ENCODE measurements at regions not wholly inside any gene's neighbourhood (a gene's known extent, or its start where the extent isn't known, plus 50 kb on each side); places are given as distances from the start of the nearest gene placed in this dataset.
"Not testable (repeated sequence)": the region's sequence is repeated elsewhere in the genome, so short reads cannot be mapped to it uniquely, and the experiment has no call there.

GRCh38 chr7:91355695-91356435 is 91.6 kb downstream of the FZD1 start:
- WGBS (ENCODE audit: insufficient coverage, low lambda C conversion rate): no CpG with 5 or more reads among the region's 7 CpGs
- Histone ChIP-seq H3K9me3 (ENCODE audit: control insufficient read depth, low read depth, low read length) (no peaks in the 10 kb centered on the region), H3K4me1 (ENCODE audit: control insufficient read depth, insufficient read depth, low read length) (no peaks in the 10 kb centered on the region), H3K27me3 (ENCODE audit: control insufficient read depth, insufficient read depth, low read length) (no peaks in the 10 kb centered on the region), H3K27ac (ENCODE audit: low read length) (no peak overlapping the region), H3K36me3 (ENCODE audit: control insufficient read depth, insufficient read depth, low read length) (no peaks in the 10 kb centered on the region), H3K4me3 (ENCODE audit: low read length) (no peak overlapping the region)
- DNase-seq: no peak

- H3K4me3 ChIP-seq (ENCODE audit: low read length): no peak overlapping the region
- no peaks in the 10 kb centered on the region for H3K4me1 ChIP-seq (ENCODE audit: control insufficient read depth, insufficient read depth, low read length)
- no peaks in the 10 kb centered on the region for H3K9me3 ChIP-seq (ENCODE audit: control insufficient read depth, low read depth, low read length)
- DNase-seq: no peak
- no peak overlapping the region for H3K27ac ChIP-seq (ENCODE audit: low read length)
- H3K27me3 ChIP-seq (ENCODE audit: control insufficient read depth, insufficient read depth, low read length): no peaks in the 10 kb centered on the region
- H3K36me3 ChIP-seq (ENCODE audit: control insufficient read depth, insufficient read depth, low read length): no peaks in the 10 kb centered on the region
Measured at GRCh38 chr7:91356915-91357314, 92.7 kb downstream of the FZD1 start.

- Histone ChIP-seq H3K36me3 (ENCODE audit: control insufficient read depth, insufficient read depth, low read length) (no peaks in the 10 kb centered on the region), H3K9me3 (ENCODE audit: control insufficient read depth, low read depth, low read length) (no peaks in the 10 kb centered on the region), H3K27ac (ENCODE audit: low read length) (no peak overlapping the region), H3K4me3 (ENCODE audit: low read length) (no peak overlapping the region), H3K27me3 (ENCODE audit: control insufficient read depth, insufficient read depth, low read length) (no peaks in the 10 kb centered on the region), H3K4me1 (ENCODE audit: control insufficient read depth, insufficient read depth, low read length) (no peaks in the 10 kb centered on the region)
- DNase-seq: no peak
- no CpG with 5 or more reads among the region's 1 CpG for WGBS (ENCODE audit: insufficient coverage, low lambda C conversion rate)
Measured at GRCh38 chr7:91357379-91357778, 93.1 kb downstream of the FZD1 start.

DNA sequence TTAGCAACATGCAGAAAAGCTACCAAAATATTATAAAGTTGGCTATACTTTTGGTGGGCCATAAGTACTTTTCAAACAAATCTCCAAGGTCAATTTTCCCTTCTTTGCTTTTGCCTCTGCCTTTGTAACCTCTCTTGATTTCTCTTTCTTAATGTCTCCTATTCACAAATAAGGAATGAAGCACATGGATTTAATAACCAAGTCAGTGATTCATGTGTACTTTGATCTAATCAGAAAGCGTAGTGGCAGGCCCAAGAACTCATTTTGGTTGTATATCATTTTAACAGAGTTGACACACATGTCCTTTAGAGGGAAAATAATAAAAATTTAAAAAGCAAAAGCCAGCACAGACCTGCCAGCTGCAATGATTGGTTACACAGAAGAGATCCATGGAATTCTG is 93.7 kb downstream of the FZD1 start:
- WGBS (ENCODE audit: insufficient coverage, low lambda C conversion rate): no CpG with 5 or more reads among the region's 1 CpG
- Histone ChIP-seq H3K4me1 (ENCODE audit: control insufficient read depth, insufficient read depth, low read length) (no peaks in the 10 kb centered on the region), H3K9me3 (ENCODE audit: control insufficient read depth, low read depth, low read length) (no peaks in the 10 kb centered on the region), H3K36me3 (ENCODE audit: control insufficient read depth, insufficient read depth, low read length) (no peaks in the 10 kb centered on the region), H3K4me3 (ENCODE audit: low read length) (no peak overlapping the region), H3K27me3 (ENCODE audit: control insufficient read depth, insufficient read depth, low read length) (no peaks in the 10 kb centered on the region), H3K27ac (ENCODE audit: low read length) (no peak overlapping the region)
- DNase-seq: no peak

DNA sequence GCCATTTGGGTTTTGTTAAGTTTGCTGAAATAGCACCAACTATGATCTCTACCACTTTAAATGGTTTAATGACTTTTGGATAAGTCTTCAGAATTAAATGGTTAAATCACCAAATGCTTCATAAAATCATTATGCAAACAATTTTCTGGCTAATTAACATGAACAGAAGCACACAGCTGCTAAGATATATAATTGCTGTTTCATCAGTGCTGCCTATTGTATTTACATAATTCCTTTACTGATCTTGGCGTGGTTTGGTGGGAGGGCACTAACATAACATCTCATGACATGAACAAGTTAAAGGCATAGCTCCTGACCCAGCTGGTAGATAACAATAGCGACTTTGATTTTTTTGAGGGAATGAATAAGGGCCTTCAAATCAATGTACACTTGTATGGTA is 94.1 kb downstream of the FZD1 start:
- Histone ChIP-seq H3K27ac (ENCODE audit: low read length) (no peak overlapping the region), H3K4me3 (ENCODE audit: low read length) (no peak overlapping the region), H3K36me3 (ENCODE audit: control insufficient read depth, insufficient read depth, low read length) (no peaks in the 10 kb centered on the region), H3K9me3 (ENCODE audit: control insufficient read depth, low read depth, low read length) (no peaks in the 10 kb centered on the region), H3K27me3 (ENCODE audit: control insufficient read depth, insufficient read depth, low read length) (no peaks in the 10 kb centered on the region), H3K4me1 (ENCODE audit: control insufficient read depth, insufficient read depth, low read length) (no peaks in the 10 kb centered on the region)
- no CpG with 5 or more reads among the region's 2 CpGs for WGBS (ENCODE audit: insufficient coverage, low lambda C conversion rate)
- DNase-seq: no peak

GRCh38 chr7:91365097-91365496 is 100.9 kb downstream of the FZD1 start:
- not testable (repeated sequence) for H3K27ac ChIP-seq (ENCODE audit: low read length); H3K27me3 ChIP-seq (ENCODE audit: control insufficient read depth, insufficient read depth, low read length); H3K36me3 ChIP-seq (ENCODE audit: control insufficient read depth, insufficient read depth, low read length); H3K9me3 ChIP-seq (ENCODE audit: control insufficient read depth, low read depth, low read length); H3K4me3 ChIP-seq (ENCODE audit: low read length); H3K4me1 ChIP-seq (ENCODE audit: control insufficient read depth, insufficient read depth, low read length); DNase-seq
- WGBS (ENCODE audit: insufficient coverage, low lambda C conversion rate): no CpG with 5 or more reads among the region's 5 CpGs

- Histone ChIP-seq H3K36me3 (ENCODE audit: control insufficient read depth, insufficient read depth, low read length) (no peaks in the 10 kb centered on the region), H3K4me3 (ENCODE audit: low read length) (no peak overlapping the region), H3K27me3 (ENCODE audit: control insufficient read depth, insufficient read depth, low read length) (no peaks in the 10 kb centered on the region), H3K27ac (ENCODE audit: low read length) (no peak overlapping the region), H3K4me1 (ENCODE audit: control insufficient read depth, insufficient read depth, low read length) (no peaks in the 10 kb centered on the region), H3K9me3 (ENCODE audit: control insufficient read depth, low read depth, low read length) (no peaks in the 10 kb centered on the region)
- no peak for DNase-seq
Measured at GRCh38 chr7:91366091-91366490, 101.9 kb downstream of the FZD1 start.

DNA sequence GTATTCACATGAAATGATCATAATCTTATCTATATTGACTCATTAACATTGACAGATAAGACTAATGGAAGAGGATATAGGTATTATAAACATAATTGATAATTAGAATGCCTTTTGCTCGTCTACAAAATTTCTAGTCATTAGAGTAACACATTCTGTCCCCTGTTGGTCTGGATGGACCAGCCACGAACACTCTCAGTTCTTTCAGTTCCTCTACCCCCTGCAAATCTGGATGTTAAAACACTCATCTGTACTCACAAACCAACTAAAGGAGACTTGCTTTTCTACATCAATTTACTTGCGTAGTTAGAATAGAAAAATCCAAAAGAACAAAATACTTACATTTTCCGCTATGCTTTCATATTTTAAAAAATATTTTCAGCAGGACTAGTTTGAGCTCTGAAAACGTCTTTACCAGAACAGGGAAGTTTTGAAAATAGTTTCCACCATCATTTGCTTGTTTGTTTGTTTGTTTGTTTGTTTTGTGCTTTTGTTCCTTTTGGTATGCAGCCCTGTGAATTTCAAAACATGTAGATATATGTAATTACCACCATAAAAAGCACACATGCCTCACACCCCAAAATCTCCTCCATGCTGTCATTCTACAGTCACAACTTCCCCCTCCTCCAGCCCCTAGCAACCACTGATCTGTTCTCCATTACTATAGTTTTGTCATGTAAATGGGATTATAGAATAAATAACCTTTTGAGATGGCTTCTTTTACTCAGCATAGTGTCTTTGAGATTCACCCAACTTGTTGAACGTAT is 103.8 kb downstream of the FZD1 start:
- no peak overlapping the region for H3K4me3 ChIP-seq (ENCODE audit: low read length)
- WGBS (ENCODE audit: insufficient coverage, low lambda C conversion rate): 78% methylated on average over 5 of the region's 6 CpGs
- H3K27me3 ChIP-seq (ENCODE audit: control insufficient read depth, insufficient read depth, low read length): no peaks in the 10 kb centered on the region
- no peaks in the 10 kb centered on the region for H3K4me1 ChIP-seq (ENCODE audit: control insufficient read depth, insufficient read depth, low read length)
- H3K36me3 ChIP-seq (ENCODE audit: control insufficient read depth, insufficient read depth, low read length): no peaks in the 10 kb centered on the region
- H3K9me3 ChIP-seq (ENCODE audit: control insufficient read depth, low read depth, low read length): no peaks in the 10 kb centered on the region
- H3K27ac ChIP-seq (ENCODE audit: low read length): no peak overlapping the region
- DNase-seq: no peak

DNA sequence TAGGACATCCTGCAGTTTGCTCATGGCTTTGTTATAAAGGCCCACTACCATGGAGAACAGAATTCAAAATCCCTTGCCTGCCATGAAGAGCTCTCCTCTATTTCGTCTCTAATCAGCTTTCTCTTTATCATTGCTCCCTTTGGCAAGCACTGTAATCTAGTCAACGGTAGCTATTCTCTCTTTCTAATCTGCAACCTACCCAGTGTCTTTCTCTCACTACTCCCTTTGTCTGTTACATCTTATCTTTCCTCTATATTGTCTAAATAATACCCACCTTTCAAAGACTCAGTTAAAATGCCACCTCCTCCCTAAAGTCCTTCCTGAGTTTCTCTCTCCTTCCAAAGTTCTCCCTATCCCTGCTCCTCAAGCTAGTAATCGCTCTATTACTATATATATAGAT is 108.1 kb downstream of the FZD1 start:
- DNase-seq: no peak
- Histone ChIP-seq H3K4me3 (ENCODE audit: low read length) (no peak overlapping the region), H3K4me1 (ENCODE audit: control insufficient read depth, insufficient read depth, low read length) (no peaks in the 10 kb centered on the region), H3K36me3 (ENCODE audit: control insufficient read depth, insufficient read depth, low read length) (no peaks in the 10 kb centered on the region), H3K27ac (ENCODE audit: low read length) (no peak overlapping the region), H3K27me3 (ENCODE audit: control insufficient read depth, insufficient read depth, low read length) (no peaks in the 10 kb centered on the region), H3K9me3 (ENCODE audit: control insufficient read depth, low read depth, low read length) (no peaks in the 10 kb centered on the region)
- WGBS (ENCODE audit: insufficient coverage, low lambda C conversion rate): 50% methylated on average over 2 of the region's 3 CpGs

DNA sequence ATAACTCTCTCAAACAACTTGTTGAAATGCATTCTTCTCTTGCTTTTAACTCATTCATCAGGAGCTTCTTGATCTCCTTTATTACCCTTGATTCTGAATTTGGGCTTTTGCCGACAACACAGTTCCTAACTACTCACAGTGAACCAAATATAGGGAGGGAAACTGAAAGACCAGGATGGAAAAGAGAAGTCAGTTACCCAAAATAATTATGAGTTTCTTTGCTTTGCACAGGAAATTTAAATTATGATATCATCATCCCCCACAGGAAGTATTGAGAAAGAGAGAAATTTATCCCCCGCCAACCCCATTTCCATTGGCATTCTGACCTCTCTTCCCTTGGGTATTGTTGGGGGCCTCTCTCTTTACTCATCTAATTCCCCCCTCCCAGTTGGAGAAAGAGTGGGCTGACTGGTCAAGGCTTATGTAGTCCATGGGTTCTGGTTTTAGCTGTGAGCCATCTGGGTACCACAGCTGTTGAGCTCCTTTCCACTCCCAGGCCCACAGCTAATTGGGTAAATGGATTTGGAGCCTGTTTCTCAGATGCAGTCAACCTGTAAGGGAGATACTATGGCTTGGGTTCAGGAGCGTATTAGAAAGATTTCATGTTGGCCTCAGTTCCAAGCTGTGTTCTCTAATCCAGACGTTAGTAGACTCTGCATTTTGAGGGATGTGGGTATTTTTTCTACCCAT is 109.0 kb downstream of the FZD1 start:
- H3K27me3 ChIP-seq (ENCODE audit: control insufficient read depth, insufficient read depth, low read length): no peaks in the 10 kb centered on the region
- H3K27ac ChIP-seq (ENCODE audit: low read length): no peak overlapping the region
- no peaks in the 10 kb centered on the region for H3K4me1 ChIP-seq (ENCODE audit: control insufficient read depth, insufficient read depth, low read length)
- no peak for DNase-seq
- H3K4me3 ChIP-seq (ENCODE audit: low read length): no peak overlapping the region
- H3K36me3 ChIP-seq (ENCODE audit: control insufficient read depth, insufficient read depth, low read length): no peaks in the 10 kb centered on the region
- WGBS (ENCODE audit: insufficient coverage, low lambda C conversion rate): no CpG with 5 or more reads among the region's 4 CpGs
- no peaks in the 10 kb centered on the region for H3K9me3 ChIP-seq (ENCODE audit: control insufficient read depth, low read depth, low read length)
